Spleen (tissue), 11 donors: ENCODE measurements at regions not wholly inside any gene's neighbourhood (a gene's known extent, or its start where the extent isn't known, plus 50 kb on each side); places are given as distances from the start of the nearest gene placed in this dataset.

Source experiments
- DNase-seq: peaks from one replicate; pipeline ENCODE4 v3.0.0-alpha.2; 2020
- H3K27ac ChIP-seq, 8 donors: fragments of 200-600 bp; sonication (generic) in 7 of 8; 1 replicate in 4 of 8; 2 replicates in 4 of 8; pipeline versions ENCODE4 v1.5.0 to v1.8.0; 2016 to 2021; ENCODE audit warnings: inconsistent platforms in 4 of 8, mild to moderate bottlenecking in 4 of 8, moderate library complexity in 1 of 8
- H3K27me3 ChIP-seq, 7 donors: fragments of 200-600 bp; sonication (generic) in 6 of 7; replicated peaks in 1 of 7; 1 replicate in 4 of 7; 2 replicates in 3 of 7; pipeline versions ENCODE4 v1.5.0 to v1.8.0; 2016 to 2021; ENCODE audit warnings: inconsistent platforms in 3 of 7, mild to moderate bottlenecking in 1 of 7
- H3K36me3 ChIP-seq, 6 donors: fragments of 200-600 bp; sonication (generic) in 5 of 6; 1 replicate in 4 of 6; 2 replicates in 2 of 6; pipeline versions ENCODE4 v1.5.0 to v1.8.0; 2016 to 2021; ENCODE audit warnings: inconsistent platforms in 2 of 6
- H3K4me1 ChIP-seq, 6 donors: fragments of 200-600 bp; sonication (generic) in 5 of 6; 1 replicate in 3 of 6; 2 replicates in 3 of 6; pipeline versions ENCODE4 v1.5.0 to v1.8.0; 2016 to 2021; ENCODE audit warnings: inconsistent platforms in 3 of 6
- H3K4me3 ChIP-seq, 8 donors: fragments of 200-600 bp; sonication (generic) in 7 of 8; 1 replicate in 4 of 8; 2 replicates in 4 of 8; pipeline versions ENCODE4 v1.5.0 to v1.8.0; 2016 to 2021; ENCODE audit warnings: inconsistent platforms in 4 of 8, mild to moderate bottlenecking in 4 of 8, moderate library complexity in 2 of 8
- H3K9me3 ChIP-seq, 8 donors: fragments of 200-600 bp; sonication (generic) in 7 of 8; 1 replicate in 4 of 8; 2 replicates in 4 of 8; pipeline versions ENCODE4 v1.5.0 to v1.8.0; 2016 to 2021; ENCODE audit warnings: inconsistent platforms in 4 of 8
- POLR2A ChIP-seq, 3 donors: fragments of 450-650 bp; IDR thresholded peaks; one replicate each; pipeline ENCODE4 v1.5.1; 2017; ENCODE audit warnings: antibody characterized with exemption in 3 of 3, mild to moderate bottlenecking in 1 of 3
- POLR2AphosphoS5 ChIP-seq, 3 donors: sonication (generic); formaldehyde crosslinking; IDR thresholded peaks; one replicate each; pipeline ENCODE4 v1.5.1; 2017; ENCODE audit warnings: antibody characterized with exemption in 3 of 3
- WGBS, 5 donors: extraction: QIAGEN DNeasy Blood & Tissue Kit in 3 of 5; methylation state at CpG; one replicate each; pipeline versions ENCODE4 v1.1.5 to v1.1.7; 2013 to 2018; 5-methylcytosine and 5-hydroxymethylcytosine counted together
- intact Hi-C: fragments of 100-400 bp; cut with DNase I; formaldehyde crosslinking; loops from one replicate; pipeline ENCODE4 v1.15.0; 2023; ENCODE audit warnings: low total_unique reads
- TF ChIP-seq, protein P1 (sequence below), 11 experiments: fragments of 200-600 bp in 7 of 11; fragments of 450-650 bp in 4 of 11; sonication (generic) in 4 of 11; IDR thresholded peaks in 8 of 11; conservative IDR thresholded peaks in 3 of 11; 1 replicate in 7 of 11; 2 replicates in 4 of 11; pipeline versions ENCODE4 v1.4.0 to v1.8.0; 2016 to 2021; ENCODE audit warnings: antibody characterized with exemption in 11 of 11, inconsistent platforms in 4 of 11, mild to moderate bottlenecking in 1 of 11
- donor health status: healthy with polysubstance abuse.
- donor health status: DM: no; HTN: no; CAD: no; lungs with moderate emphysema.
- donor health status: DM: no; HTN: no; CAD: no.
- donor health status: Bipolar disorder and iron deficiency.
- donor health status: healthy.
- donor health status: DM: no; HTN: no; CAD: no.
- donor health status: DM: yes; HTN: yes; CAD: no.

DNA sequence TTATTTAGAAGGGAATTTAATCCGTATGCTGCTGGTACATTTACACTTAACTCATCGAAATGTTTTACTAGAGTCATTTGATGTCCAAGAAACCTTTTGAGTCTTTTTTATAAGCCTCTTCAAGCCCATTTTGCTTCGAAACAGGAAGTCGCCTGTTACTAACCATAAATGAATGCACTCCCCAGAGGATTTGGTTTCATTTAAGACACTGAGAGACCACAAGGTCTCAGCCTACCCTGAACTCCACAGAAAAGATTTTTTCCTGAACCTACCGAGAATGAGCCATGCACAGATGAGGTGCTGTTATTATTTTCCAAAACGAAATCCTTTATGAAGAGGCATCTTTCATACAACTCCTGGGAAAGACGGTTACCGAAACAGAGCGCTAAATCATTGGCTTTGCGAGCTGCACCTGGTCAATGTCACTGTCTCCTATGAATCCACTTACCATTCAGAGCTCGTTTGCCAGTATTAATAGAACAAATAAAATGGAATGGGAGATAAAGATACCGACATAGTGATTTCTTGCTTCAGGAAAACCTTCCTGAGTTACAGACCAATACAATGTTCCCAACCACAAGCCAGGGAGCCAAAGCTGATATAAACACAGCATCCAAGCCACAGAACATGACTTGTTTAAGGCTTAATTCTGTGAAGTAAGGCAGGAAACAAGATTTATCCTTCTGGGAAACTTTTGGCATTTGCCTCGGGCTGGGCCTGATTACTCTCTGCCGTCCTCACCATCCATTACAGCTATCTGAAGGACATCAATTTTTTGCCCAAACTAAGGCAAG is 382.1 kb downstream of the OSR1 start:
- no peaks in the 10 kb centered on the region for H3K27me3 ChIP-seq
- no peak overlapping the region for H3K4me3 ChIP-seq
- DNase-seq, result no peak
- TF ChIP-seq POLR2AphosphoS5 (IDR thresholded peaks at IDR 0.05), result no peak
- TF ChIP-seq, protein P1, sequence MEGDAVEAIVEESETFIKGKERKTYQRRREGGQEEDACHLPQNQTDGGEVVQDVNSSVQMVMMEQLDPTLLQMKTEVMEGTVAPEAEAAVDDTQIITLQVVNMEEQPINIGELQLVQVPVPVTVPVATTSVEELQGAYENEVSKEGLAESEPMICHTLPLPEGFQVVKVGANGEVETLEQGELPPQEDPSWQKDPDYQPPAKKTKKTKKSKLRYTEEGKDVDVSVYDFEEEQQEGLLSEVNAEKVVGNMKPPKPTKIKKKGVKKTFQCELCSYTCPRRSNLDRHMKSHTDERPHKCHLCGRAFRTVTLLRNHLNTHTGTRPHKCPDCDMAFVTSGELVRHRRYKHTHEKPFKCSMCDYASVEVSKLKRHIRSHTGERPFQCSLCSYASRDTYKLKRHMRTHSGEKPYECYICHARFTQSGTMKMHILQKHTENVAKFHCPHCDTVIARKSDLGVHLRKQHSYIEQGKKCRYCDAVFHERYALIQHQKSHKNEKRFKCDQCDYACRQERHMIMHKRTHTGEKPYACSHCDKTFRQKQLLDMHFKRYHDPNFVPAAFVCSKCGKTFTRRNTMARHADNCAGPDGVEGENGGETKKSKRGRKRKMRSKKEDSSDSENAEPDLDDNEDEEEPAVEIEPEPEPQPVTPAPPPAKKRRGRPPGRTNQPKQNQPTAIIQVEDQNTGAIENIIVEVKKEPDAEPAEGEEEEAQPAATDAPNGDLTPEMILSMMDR (IDR thresholded peaks at IDR 0.05 in 8 of 11, conservative IDR thresholded peaks at IDR 0.05 in 3 of 11), result no peak
- TF ChIP-seq POLR2A (IDR thresholded peaks at IDR 0.05), result no peak
- WGBS, 5 donors, result 61 to 73% (median 66%) methylated on average over 14 of the region's 14 CpGs
- H3K9me3 ChIP-seq, result no peaks in the 10 kb centered on the region
- intact Hi-C loops, result no loop called here
- H3K4me1 ChIP-seq, result peaks cover 0 to 10% (median 3%) of the 10 kb centered on the region in 6 donors
- H3K27ac ChIP-seq, result no peak overlapping the region
- no peaks in the 10 kb centered on the region for H3K36me3 ChIP-seq

DNA sequence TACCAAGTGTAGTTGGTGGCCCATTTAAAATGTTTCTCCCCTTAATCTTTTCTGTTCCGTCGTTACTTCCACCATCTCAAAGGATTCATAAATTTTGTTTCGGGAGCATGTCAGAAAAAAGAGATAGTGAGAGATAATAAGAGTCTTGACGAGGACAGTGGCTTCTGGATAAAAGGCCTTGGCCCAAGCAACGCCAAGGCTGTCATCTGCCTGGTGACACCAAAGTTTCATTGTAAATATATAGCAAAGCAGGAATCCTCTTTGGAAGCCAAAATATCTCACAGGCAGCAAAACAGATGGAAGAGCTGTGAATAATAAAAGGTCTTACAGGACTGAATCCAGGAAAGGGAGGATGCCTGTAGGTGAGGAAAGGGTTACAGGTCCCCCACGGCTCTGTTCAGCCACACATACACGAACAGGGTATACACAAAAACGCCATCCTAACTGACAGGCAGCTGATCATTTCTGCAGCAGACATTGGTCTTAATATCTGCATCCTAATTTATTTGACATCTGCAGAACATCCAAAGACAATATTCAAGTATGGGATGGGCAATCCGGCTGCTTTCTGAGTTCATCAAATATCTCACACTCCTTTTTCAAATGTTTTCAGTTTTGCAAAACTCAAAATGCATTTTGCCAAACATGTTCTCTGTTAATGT is 382.8 kb downstream of the OSR1 start:
- intact Hi-C loops, result no loop called here

DNA sequence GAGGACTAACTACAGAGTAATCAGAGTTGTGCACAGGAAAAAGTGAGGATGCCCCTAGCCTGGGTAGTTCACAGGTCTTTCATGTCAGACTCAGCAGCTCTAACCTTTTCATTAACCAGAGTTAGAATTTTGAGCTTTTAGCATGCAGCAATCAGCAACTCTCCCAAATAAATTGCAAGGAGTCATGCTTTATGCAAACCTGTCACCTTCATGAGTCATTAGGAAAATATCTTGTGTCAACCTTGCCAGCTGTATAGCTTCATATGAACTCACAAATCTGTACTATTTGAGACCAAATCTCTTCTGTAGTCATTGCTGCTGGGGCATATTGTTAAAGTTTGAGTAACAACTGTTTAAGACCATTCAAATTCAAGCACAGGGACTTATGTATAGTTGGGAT is 382.3 kb upstream of the NT5C1B start:
- DNase-seq, result no peak
- Histone ChIP-seq H3K36me3 (no peaks in the 10 kb centered on the region), H3K27ac (no peak overlapping the region), H3K9me3 (no peaks in the 10 kb centered on the region), H3K27me3 (no peaks in the 10 kb centered on the region), H3K4me3 (no peak overlapping the region), H3K4me1 (peaks cover 0 to 10% (median 3%) of the 10 kb centered on the region in 6 donors)
- intact Hi-C loops, result no loop called here
- TF ChIP-seq POLR2A (IDR thresholded peaks at IDR 0.05), result no peak
- no peak for TF ChIP-seq POLR2AphosphoS5 (IDR thresholded peaks at IDR 0.05)
- TF ChIP-seq, protein P1 (IDR thresholded peaks at IDR 0.05 in 8 of 11, conservative IDR thresholded peaks at IDR 0.05 in 3 of 11), result no peak

More for the DNA sequence above, 382.8 kb downstream of the OSR1 start:
- Histone ChIP-seq H3K27ac (no peak overlapping the region), H3K27me3 (no peaks in the 10 kb centered on the region), H3K4me3 (no peak overlapping the region), H3K9me3 (no peaks in the 10 kb centered on the region), H3K36me3 (no peaks in the 10 kb centered on the region), H3K4me1 (peaks cover 0 to 10% (median 3%) of the 10 kb centered on the region in 6 donors)
- DNase-seq, result no peak
- TF ChIP-seq POLR2AphosphoS5 (IDR thresholded peaks at IDR 0.05) (no peak), POLR2A (IDR thresholded peaks at IDR 0.05) (no peak)
- TF ChIP-seq, protein P1 (IDR thresholded peaks at IDR 0.05 in 8 of 11, conservative IDR thresholded peaks at IDR 0.05 in 3 of 11), result no peak
- 64 to 83% (median 74%) methylated on average over 9 of the region's 9 CpGs for WGBS, 5 donors

DNA sequence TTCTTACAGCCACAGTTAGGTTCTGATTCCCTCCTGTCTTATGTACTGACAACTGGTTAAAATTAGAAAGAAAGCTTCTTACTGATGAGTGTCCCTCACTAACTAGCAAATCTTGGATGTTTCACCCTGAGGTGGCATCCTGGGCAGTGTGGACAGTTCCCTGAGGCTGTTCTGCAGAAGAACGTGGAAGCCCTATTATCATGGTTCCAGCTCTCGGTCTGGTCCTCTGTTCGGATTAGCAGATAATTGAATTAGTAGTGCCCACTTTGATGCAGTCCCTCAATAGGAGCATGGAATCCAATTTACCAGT is 381.7 kb upstream of the NT5C1B start:
- no peak for DNase-seq
- intact Hi-C loops, result no loop called here
- WGBS, 5 donors, result 90 to 94% (median 92%) methylated on average over 3 of the region's 3 CpGs
- H3K27me3 ChIP-seq, result no peaks in the 10 kb centered on the region
- no peak for TF ChIP-seq POLR2AphosphoS5 (IDR thresholded peaks at IDR 0.05)
- no peak for TF ChIP-seq POLR2A (IDR thresholded peaks at IDR 0.05)
- TF ChIP-seq, protein P1 (IDR thresholded peaks at IDR 0.05 in 8 of 11, conservative IDR thresholded peaks at IDR 0.05 in 3 of 11), result no peak
- no peak overlapping the region for H3K27ac ChIP-seq
- H3K4me3 ChIP-seq, result no peak overlapping the region
- no peaks in the 10 kb centered on the region for H3K36me3 ChIP-seq
- peaks cover 0 to 4% (median under 1%) of the 10 kb centered on the region in 6 donors for H3K4me1 ChIP-seq
- H3K9me3 ChIP-seq, result no peaks in the 10 kb centered on the region
